ENCODE measurements at regions not wholly inside any gene's neighbourhood (a gene's known extent, or its start where the extent isn't known, plus 50 kb on each side); places are given as distances from the start of the nearest gene placed in this dataset.
A peak's percentile ranks its signal among the peaks of the same experiment; 100 is the strongest.
"Not testable (repeated sequence)": the region's sequence is repeated elsewhere in the genome, so short reads cannot be mapped to it uniquely, and the experiment has no call there.

DNA sequence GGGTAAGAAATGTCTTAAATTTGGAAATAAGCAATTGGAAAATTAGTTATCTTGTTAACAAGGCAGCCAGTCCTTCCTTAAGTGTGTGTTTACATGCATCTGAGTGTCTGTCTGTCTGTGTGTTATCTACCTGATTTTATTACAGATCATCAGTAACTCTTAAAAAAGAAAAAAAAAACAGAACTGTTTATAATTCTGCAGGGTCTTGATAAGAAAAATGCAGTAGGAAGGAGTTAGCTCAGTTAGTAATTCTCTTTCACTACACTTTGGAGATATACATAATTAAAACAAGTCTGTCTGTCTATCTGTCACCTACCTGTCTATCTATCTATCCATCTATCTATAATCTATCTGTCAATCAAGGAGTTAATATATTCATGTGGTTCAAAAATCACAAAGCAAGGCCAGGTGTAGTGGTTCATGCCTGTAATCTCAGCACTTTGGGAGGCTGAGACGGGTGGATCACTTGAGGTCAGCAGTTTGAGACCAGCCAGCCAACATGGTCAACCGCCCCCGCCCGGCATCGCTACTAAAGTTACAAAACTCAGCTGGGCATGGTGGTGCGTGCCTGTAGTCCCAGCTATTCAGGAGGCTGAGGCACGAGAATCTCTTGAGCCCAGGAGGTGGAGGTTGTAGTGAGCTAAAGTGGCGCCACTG, 135.5 kb upstream of the SGO1 start:
- intact Hi-C loops (cut with DNase I), result no loop called here
- DNase-seq (no peak), ATAC-seq (ENCODE audit: poor library complexity) (no peak)

DNA sequence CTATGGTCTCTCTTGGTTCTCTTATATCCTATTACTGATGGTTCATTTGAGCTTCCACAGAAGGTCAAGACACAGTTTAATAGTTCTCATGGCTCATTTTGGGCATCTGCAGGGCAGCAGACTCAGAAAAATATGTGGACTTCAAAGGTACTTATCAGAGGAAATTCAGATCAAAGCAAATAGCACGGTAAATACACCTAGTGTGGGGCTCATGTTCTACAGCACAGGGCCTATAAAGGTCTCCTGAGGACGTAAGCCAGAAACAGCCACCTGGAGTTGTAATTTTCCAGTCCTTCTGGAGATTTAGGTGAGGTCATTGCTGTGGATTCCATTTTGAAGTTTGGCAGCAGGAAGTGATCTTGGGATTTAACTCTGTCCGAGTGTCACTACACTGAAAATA, 134.5 kb upstream of the SGO1 start:
- intact Hi-C loops (cut with DNase I), result no loop called here
- DNase-seq (no peak), ATAC-seq (ENCODE audit: poor library complexity) (no peak)

DNA sequence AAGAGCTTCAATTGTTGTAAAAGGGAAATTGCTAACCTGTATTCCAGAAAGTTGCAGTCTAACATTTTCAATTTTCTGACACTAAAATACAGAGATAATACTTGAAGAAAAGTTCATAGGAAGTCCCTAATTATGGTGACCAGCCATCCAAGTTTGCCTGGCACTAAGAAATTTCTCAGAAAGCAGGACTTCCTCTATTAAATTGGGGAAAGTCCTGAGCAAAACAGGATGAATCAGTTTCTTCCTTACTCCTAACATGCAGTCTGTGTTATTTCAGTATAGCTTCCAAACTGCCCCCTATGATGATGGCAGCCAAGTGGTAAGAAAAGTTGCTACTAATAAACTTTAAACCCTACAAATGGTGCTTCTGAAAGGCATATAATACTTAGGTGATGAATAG, 133.5 kb upstream of the SGO1 start:
- ATAC-seq (ENCODE audit: poor library complexity) (no peak), DNase-seq (no peak)
- intact Hi-C loops (cut with DNase I), result no loop called here

DNA sequence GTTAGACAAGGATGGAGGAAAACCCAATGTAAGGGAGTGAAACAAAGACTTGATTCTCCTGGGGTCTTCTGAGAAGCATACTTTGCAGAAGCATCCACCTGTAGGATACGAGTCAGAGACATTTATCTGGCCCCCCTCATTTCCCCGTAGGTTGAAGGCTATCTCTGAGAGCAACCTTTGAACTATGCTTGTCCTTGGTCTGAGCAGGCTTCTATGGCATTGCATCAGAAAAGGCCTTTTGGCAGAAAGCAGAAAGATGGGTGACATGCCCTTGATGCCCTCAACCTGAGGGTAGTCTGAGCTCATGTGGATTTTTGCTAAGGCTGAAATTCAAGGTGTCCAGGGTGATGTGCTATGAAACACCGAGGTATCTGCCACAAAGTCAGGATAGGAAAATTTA, 131.6 kb upstream of the SGO1 start:
- intact Hi-C loops (cut with DNase I), result no loop called here
- ATAC-seq (ENCODE audit: poor library complexity) (no peak), DNase-seq (no peak)

DNA sequence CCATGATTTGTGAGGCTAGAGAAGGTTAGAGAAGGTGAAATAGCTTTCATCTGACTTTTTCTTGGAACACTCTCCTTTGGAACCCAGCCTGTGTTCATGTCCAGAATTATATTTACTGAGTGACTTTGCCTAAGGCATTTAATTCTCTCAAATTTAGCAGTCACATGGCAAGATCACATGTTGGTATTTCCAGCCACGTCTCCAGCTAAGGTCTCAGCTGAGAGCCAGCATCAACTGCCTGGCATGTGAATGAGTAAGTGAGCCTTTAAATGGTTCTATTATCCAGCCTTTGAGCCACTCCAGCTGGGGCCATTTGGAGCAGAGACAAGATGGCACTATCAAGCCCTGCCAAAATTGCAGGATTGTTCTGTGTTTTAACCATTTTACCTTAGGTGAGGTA, 130.2 kb upstream of the SGO1 start:
- DNase-seq (no peak), ATAC-seq (ENCODE audit: poor library complexity) (no peak)
- intact Hi-C loops (cut with DNase I), result no loop called here

DNA sequence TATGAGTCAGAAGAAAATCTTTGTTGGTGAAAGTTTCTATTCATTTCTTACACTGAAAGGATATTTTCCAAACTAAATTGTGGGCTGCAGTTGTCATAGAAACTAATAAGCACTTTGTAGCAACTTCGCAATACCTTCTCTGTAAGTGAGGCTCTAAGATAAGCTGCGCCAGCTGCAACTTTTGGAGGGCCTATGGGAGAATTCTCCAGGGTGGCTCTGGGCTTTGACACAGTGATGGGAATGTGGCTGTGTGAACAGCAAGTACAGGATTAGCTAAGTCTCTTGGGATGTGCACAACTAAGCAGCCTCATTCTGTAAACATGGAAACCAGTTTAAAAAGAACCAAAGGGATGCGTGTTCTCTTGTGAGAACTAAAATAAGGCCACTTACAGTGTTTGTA, 124.6 kb upstream of the SGO1 start:
- DNase-seq (peak; percentile 66), ATAC-seq (ENCODE audit: poor library complexity) (peak; percentile 94)
- intact Hi-C loops (cut with DNase I), result no loop called here

DNA sequence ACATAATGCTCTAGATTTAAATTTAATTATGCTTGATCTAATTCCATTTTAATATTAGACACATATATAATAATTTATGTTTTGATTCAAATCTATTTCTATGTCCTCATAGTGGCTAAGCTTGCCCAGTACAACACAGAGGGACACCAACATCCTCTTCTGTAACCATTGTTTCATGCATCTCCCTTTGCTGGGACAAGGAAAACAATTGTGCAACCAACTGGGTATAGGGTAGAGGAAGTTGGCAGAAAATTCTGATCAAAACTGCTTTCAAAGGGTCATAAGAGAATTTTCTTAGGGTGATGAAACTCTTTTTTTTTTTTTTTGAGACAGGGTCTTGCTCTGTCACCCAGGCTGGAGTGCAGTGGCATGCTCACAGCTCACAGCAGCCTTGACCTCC, 121.4 kb upstream of the SGO1 start:
- ATAC-seq (ENCODE audit: poor library complexity) (no peak), DNase-seq (no peak)
- intact Hi-C loops (cut with DNase I), result no loop called here

DNA sequence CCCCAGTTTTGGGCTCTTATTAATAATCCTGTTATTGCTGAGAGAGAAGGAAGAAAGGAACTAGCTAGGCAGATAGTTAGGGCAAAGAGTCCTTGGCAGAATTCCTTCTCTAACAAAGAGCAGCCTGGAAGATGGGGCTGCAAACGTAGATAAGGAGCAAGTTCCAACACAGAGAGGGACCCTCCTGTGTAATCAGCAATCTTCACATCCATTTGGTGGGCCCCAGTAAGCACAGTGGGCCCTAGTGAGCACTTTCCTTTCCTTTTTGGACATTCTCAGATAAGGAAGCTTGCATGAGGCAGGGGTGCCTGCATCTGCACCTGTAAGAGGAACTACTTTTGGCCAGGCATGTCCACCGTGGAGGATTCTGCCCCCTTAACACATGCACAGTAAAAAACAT, 119.6 kb upstream of the SGO1 start:
- intact Hi-C loops (cut with DNase I), result no loop called here

DNA sequence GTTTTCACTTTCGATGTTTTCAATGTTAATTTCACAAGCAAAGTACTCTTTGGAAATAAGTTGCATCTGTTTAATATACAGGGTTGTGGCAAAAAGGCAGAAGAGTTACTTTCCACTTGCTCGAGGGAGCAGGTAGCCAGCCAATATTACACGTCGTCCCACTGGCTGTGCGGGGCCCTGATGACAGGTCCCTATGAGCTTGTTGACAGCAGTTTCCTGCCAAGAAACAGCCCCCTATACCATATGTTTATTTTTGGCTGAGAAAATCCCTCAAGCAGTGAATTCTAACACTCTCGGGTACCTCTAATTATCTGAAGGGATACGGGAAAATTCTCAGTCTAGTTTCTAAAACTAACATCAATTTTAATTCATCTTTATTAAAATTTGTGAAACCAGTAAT, 116.8 kb upstream of the SGO1 start:
- intact Hi-C loops (cut with DNase I), result no loop called here

More for the DNA sequence above, 119.6 kb upstream of the SGO1 start:
- ATAC-seq (ENCODE audit: poor library complexity) (no peak), DNase-seq (no peak)

DNA sequence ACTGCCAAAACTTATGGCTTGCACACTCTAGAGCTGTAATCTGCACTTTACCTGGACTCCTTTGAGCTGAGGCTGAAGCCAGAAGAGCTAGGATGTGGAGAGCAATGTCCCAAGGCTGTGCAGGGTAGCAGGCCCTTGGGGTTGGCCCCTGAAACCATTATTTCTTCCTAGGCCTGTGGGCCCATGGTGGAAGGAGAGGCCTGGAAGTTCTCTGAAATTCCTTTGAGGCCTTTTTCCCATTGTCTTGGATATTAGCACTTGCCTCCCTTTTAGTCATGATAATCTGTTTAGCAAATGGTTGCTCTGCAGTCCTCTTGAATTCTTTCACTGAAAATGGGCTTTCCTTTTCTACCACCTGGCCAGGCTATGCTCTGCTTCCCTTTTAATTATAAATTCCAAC, 102.0 kb upstream of the SGO1 start:
- ATAC-seq (ENCODE audit: poor library complexity) (no peak), DNase-seq (no peak)
- intact Hi-C loops (cut with DNase I), result no loop called here

More for the DNA sequence above, 116.8 kb upstream of the SGO1 start:
- DNase-seq (no peak), ATAC-seq (ENCODE audit: poor library complexity) (no peak)

DNA sequence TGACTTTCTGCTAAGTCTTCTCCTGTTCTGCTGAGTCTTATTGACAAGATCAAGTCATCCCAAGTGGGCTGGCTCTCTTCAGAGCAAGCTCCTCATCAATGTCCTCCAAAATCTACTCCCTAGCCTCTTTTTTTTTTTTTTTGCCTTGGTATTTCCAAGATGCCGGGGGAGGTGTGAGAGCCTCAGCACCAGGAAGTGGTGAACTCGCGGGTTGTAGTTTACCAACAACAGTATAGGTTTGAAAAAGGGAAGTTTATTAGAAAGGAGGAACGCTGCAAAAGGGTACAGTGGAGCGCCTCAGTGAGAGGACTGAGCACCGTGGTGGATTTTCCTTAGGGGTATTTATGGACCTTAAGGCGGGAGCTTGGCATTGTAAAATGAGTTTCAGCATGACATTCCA, 94.3 kb upstream of the SGO1 start:
- no peak for ATAC-seq (ENCODE audit: poor library complexity)
- DNase-seq, result no peak
- intact Hi-C loops (cut with DNase I), result no loop called here

DNA sequence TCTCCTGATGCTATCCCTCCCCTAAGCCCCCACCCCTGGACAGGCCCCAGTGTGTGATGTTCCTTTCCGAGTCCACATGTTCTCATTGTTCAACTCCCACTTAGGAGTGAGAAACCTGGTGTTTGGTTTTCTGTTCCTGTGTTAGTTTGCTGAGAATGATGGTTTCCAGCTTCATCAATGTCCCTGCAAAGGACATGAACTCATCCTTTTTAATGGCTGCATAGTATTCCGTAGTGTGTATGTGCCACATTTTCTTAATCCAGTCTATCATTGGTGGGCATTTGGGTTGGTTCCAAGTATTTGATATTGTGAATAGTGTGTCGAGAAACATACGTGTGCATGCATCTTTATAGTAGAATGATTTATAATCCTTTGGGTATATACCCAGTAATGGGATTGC, 80.0 kb upstream of the SGO1 start:
- ATAC-seq (ENCODE audit: poor library complexity); intact Hi-C loops (cut with DNase I); DNase-seq: not testable (repeated sequence)

DNA sequence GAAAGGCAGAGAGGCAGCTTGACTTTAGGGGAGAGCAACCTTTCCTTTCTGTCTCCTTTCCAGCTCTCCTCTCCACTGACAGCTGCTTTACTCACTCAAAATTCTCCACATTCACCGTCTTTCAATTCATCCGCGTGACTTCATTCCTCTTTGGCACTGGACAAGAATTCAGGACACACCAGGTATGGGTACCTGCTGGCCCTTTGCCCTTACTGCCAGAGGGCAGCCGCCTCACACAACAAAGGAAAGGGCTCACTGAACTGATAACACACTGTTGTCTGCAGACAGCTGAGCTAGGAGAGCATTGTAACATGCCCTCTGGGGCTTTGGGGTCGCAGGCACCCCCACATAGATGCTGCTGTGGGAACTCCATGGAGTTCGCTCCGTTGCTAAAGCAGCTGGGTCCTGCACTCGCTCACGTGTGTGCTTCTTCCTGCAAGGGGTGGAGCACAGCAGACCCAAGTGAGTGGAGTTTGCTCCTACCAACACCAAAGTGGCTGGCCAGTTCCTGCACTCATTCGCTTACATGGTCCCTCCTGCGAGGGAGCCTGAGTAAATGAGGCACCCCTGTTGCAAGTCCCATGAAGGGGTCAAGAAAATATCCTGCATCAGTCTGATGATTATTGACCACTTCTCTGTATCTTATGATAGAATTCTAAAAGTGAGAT, 79.0 kb upstream of the SGO1 start:
- no peak for ATAC-seq (ENCODE audit: poor library complexity)
- no peak for DNase-seq
- intact Hi-C loops (cut with DNase I), result no loop called here

DNA sequence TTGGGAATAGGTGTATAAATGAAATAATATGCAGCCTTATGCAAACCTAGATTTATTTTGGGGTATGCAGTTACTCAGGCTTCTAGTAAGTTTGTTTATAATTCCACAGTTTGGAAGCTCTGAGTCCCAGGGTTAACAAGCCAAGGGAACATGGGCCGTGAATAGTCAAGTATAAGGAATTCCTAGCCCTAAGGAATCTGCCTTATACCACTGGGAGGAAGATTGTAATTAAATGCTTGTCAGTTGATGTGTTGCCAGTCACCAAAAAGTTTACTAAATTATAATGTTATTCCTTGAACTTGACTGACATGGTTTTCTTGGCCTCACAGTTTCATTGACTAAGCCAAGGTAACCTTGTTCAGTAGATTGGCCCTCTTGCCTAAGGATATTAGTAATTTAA, 72.4 kb upstream of the SGO1 start:
- DNase-seq (no peak), ATAC-seq (ENCODE audit: poor library complexity) (no peak)
- intact Hi-C loops (cut with DNase I), result no loop called here

DNA sequence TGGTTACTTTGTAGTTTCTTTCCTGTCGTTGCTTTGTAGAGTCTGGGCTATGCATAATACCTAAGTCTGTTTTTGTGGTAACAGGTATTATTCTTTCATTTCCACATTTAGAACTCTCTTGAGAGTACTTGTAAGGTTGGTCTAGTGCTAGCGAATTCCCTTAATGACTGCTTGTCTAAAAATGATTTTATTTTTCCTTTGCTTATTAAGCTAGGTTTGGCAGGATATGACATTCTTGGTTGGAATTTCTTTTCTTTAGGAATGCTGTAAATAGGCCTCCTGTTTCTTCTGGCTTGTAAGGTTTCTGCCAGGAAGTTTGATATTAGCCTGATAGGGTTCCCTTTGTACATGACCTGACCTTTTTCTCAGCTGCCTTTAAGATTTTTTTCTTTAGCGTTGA, 70.1 kb upstream of the SGO1 start:
- DNase-seq (no peak), ATAC-seq (ENCODE audit: poor library complexity) (no peak)
- intact Hi-C loops (cut with DNase I), result no loop called here

DNA sequence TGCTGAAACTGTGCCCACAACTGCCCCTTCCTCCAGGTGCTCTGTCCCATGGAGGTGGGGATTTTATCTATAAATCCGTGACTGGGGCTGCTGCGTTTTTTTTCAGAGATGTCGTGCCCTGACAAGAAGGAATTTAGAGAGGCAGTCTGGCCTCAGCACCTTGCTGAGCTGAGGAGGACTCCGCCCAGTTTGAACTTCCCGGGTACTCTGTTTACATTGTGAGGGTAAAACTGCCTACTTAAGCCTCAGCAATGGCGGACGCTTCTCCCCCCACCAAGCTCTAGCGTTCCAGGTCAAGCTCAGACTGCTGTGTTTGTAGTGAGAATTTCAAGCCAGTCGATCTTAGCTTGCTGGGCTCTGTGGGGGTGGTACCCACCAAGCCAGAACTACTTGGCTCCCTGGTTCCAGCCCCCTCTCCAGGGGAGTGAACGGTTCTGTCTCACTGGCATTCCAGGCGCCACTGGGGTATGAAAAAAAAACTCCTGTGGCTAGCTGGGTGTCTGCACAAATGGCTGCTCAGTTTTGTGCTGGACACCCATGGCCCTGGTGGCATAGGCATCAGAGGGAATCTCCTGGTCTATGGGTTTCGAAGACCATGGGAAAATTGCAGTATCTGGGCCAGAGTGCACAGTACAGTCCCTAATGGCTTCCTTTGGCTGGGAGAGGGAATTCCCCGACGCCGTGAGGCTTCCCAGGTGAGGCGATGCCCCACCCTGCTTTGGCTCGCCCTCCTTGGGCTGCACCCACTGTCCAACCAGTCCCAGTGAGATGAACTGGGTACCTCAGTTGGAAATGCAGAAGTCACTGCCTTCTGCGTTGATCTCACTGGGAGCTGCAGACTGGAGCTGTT, 68.5 kb upstream of the SGO1 start:
- no peak for DNase-seq
- ATAC-seq (ENCODE audit: poor library complexity), result no peak
- intact Hi-C loops (cut with DNase I), result no loop called here

DNA sequence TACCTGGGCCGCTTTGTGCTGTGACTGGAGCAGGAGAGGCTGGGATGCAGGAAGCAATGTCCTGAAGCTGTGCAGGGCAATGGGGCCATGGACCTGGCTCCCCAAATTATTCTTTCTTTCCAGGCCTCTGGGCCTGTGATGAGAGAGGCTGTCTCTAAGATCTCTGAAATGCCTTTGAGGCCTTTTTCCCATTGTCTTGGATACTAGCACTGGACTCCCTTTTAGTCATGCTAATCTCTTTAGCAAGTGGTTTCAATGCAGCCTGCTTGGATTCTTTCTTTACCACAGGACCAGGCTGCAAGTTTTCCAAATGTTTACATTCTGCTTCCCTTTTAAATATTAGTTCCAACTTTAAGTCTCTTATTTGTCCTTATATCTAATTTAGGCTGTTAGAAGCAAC, 64.8 kb upstream of the SGO1 start:
- intact Hi-C loops (cut with DNase I), result no loop called here
- ATAC-seq (ENCODE audit: poor library complexity) (no peak), DNase-seq (no peak)

DNA sequence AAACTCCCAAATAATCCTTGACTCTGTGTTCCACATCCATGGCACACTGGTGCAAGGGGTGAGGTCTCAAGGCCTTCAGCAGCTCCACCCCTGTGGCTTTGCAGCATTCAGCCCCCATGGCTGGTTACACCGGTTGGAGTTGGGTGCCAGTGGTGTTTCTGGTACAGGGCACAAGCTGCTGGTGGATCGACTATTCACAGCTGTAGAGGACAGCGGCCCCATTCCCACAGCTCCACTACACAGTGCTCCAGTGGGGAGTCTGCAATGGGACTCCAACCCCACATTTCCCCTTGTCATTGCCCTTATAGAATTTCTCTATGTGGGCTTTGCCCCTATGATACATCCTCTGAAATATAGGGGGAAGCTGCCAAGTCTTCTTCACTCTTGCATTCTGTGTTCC, 64.3 kb upstream of the SGO1 start:
- DNase-seq, result no peak
- intact Hi-C loops (cut with DNase I), result no loop called here

DNA sequence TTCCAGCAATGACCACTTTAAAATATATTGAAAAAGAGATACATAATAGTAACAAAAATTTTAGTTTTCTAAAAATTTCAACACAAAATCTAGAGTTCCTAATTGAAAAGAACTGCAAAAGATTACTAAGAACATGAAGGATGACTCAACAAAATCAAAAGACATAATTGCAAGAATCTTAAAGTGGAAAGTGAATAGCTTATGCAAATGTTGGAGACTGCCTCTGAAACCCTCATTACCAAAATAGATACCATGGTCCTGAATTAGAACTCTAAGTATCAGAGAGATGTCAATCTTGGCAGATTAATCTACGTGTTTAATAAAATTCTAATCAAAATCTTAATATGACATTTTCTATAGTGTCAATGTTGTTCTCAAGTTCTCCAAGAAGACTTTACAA, 60.7 kb upstream of the SGO1 start:
- no peak for DNase-seq
- intact Hi-C loops (cut with DNase I), result no loop called here
- no peak for ATAC-seq (ENCODE audit: poor library complexity)

More for the DNA sequence above, 64.3 kb upstream of the SGO1 start:
- ATAC-seq (ENCODE audit: poor library complexity), result no peak

DNA sequence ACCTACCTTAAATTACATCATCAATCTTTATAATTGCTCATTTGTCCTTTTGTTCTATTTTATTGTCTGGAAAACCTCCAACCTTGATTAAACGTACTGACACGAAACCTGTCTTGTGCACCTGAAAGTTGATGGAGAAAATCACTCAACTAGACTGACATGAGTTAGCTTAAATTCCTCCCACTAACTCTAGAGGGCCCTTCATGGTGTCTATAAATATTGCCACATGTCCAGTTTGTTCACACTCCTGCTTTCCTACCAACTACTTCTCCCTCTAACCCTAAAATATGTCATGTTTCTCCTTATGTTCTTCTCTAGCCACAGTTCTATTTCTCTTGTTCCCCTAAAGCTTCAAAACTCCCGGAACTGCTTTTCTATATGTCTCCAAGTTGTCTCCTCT, 59.8 kb upstream of the SGO1 start:
- no peak for ATAC-seq (ENCODE audit: poor library complexity)
- DNase-seq, result no peak
- intact Hi-C loops (cut with DNase I), result no loop called here
